HUES48 (cell line): ENCODE measurements at regions not wholly inside any gene's neighbourhood (a gene's known extent, or its start where the extent isn't known, plus 50 kb on each side); places are given as distances from the start of the nearest gene placed in this dataset.

Source experiments
- H3K27ac ChIP-seq: one replicate; pipeline ENCODE4 v1.7.0; 2013; ENCODE audit warnings: low read depth, low read length, inconsistent platforms
- H3K27me3 ChIP-seq: 2 replicates; pipeline ENCODE4 v1.6.1; 2013; ENCODE audit warnings: mild to moderate bottlenecking, low read length; ENCODE audit not compliant: control insufficient read depth, insufficient read depth
- H3K36me3 ChIP-seq: 2 replicates; pipeline ENCODE4 v1.6.1; 2013; ENCODE audit warnings: low read length; ENCODE audit not compliant: control insufficient read depth, insufficient read depth
- H3K4me1 ChIP-seq: 2 replicates; pipeline ENCODE4 v1.6.1; 2013; ENCODE audit warnings: mild to moderate bottlenecking, low read length; ENCODE audit not compliant: control insufficient read depth, insufficient read depth
- H3K4me3 ChIP-seq: 2 replicates; pipeline ENCODE4 v1.5.1; 2013; ENCODE audit warnings: mild to moderate bottlenecking, low read depth, low read length
- H3K9ac ChIP-seq: 2 replicates; pipeline ENCODE4 v1.6.1; 2013; ENCODE audit warnings: mild to moderate bottlenecking, low read depth, low read length, moderate library complexity
- H3K9me3 ChIP-seq: 2 replicates; pipeline ENCODE4 v1.6.1; 2013; ENCODE audit warnings: low read length; ENCODE audit not compliant: control insufficient read depth, insufficient read depth

- no peak overlapping the region for H3K4me3 ChIP-seq
- no peaks in the 10 kb centered on the region for H3K27me3 ChIP-seq
- no peak overlapping the region for H3K27ac ChIP-seq
- no peaks in the 10 kb centered on the region for H3K9me3 ChIP-seq
- H3K4me1 ChIP-seq = no peaks in the 10 kb centered on the region
- no peaks in the 10 kb centered on the region for H3K36me3 ChIP-seq
- H3K9ac ChIP-seq = no peak overlapping the region
These were observed 362.3 kb upstream of the RBFOX1 start for GRCh38 chr16:6970171-6970857.

GRCh38 chr16:6969594-6969993, 363.1 kb upstream of the RBFOX1 start:
- no peaks in the 10 kb centered on the region for H3K27me3 ChIP-seq
- no peaks in the 10 kb centered on the region for H3K4me1 ChIP-seq
- no peaks in the 10 kb centered on the region for H3K36me3 ChIP-seq
- no peak overlapping the region for H3K4me3 ChIP-seq
- H3K9me3 ChIP-seq = no peaks in the 10 kb centered on the region
- no peak overlapping the region for H3K27ac ChIP-seq
- no peak overlapping the region for H3K9ac ChIP-seq

- no peak overlapping the region for H3K4me3 ChIP-seq
- H3K9ac ChIP-seq = no peak overlapping the region
- no peaks in the 10 kb centered on the region for H3K36me3 ChIP-seq
- H3K27ac ChIP-seq = no peak overlapping the region
- H3K4me1 ChIP-seq = no peaks in the 10 kb centered on the region
- H3K27me3 ChIP-seq = no peaks in the 10 kb centered on the region
- H3K9me3 ChIP-seq = no peaks in the 10 kb centered on the region
These were observed 364.8 kb upstream of the RBFOX1 start for GRCh38 chr16:6967796-6968320.

DNA sequence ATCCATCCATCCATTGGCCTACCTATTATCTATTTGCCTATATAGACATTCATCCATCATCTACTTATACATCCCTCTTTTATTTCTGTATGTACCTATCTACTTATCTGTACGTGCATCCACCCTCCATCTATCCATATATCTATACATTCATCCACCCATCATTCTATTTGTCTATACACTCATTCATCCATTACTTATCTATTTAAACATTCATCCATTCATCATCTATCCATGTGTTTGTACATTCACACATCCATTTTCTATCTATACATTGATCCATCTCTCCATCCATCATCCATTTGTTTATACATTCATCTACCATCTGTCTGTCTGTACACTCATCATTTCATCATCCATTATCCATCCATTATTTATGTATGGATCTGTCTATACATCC, 365.7 kb upstream of the RBFOX1 start:
- Histone ChIP-seq H3K27ac (no peak overlapping the region), H3K4me3 (no peak overlapping the region), H3K9ac (no peak overlapping the region), H3K4me1 (no peaks in the 10 kb centered on the region), H3K9me3 (no peaks in the 10 kb centered on the region), H3K27me3 (no peaks in the 10 kb centered on the region), H3K36me3 (no peaks in the 10 kb centered on the region)

DNA sequence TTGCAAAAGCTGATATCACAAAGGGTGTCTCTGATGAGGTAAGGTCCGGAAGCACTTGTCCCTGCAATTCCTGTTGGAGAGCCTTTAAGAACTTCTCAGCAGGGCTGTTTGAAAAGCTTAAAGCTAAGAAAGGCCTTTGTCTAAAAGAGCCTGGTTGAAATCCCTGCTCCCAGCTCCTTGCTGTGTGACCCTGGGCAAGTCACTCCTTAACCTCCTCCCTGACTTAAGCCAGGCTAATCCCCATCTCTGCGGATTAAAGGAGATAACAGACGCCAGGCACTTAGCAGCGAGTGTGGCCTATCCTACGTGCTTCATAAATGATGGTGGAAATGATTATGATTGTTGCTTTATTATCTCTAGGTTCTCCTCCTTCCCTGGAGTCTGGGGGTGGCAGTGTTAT, 368.0 kb upstream of the RBFOX1 start:
- Histone ChIP-seq H3K4me1 (no peaks in the 10 kb centered on the region), H3K9me3 (no peaks in the 10 kb centered on the region), H3K27me3 (no peaks in the 10 kb centered on the region), H3K4me3 (no peak overlapping the region), H3K36me3 (no peaks in the 10 kb centered on the region), H3K9ac (no peak overlapping the region), H3K27ac (peak overlapping the region; percentile 26)

GRCh38 chr16:6961704-6962103, 370.9 kb upstream of the RBFOX1 start:
- H3K4me3 ChIP-seq = no peak overlapping the region
- no peak overlapping the region for H3K9ac ChIP-seq
- no peaks in the 10 kb centered on the region for H3K9me3 ChIP-seq
- no peaks in the 10 kb centered on the region for H3K36me3 ChIP-seq
- no peaks in the 10 kb centered on the region for H3K27me3 ChIP-seq
- H3K27ac ChIP-seq = no peak overlapping the region
- H3K4me1 ChIP-seq = no peaks in the 10 kb centered on the region

DNA sequence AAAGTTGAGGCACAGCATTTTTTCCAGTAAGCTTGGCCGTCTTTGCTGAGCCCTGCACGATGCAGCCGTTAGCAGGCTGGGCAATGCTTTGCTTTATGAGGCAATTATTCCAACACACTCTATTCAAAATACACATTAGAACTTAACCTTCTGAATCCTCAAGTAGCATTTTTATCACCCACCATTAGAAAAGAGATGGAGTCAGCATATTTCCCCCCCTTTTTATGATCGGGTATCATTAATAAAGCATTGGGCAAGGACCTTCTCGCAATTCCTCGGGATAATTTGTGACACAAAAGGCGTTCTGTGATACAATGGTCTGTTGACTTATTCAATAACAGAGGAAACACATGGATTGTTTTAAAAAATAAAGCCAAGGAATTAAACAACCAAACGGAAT, 374.5 kb upstream of the RBFOX1 start:
- no peak overlapping the region for H3K27ac ChIP-seq
- H3K27me3 ChIP-seq = no peaks in the 10 kb centered on the region
- no peaks in the 10 kb centered on the region for H3K36me3 ChIP-seq
- H3K9me3 ChIP-seq = no peaks in the 10 kb centered on the region
- H3K4me3 ChIP-seq = no peak overlapping the region
- no peaks in the 10 kb centered on the region for H3K4me1 ChIP-seq
- no peak overlapping the region for H3K9ac ChIP-seq

DNA sequence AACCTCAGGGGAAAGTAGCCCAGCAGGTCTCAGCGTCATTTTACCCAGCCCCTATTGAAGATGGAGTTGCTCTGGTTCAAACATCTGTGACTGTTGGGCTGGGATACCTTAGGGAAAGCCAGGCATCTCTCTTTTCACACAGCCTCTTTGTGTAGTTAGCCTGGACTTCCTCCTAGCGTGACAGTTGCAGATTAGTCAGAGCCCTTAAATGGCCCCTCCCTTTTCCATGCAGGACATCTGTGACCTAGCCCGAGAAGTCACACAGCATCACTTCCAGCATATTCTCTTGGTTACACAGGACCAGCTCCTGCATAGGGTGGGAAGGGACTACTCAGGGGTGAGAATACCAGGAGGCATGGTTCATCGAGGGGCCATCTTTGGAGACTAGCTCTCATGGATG, 375.0 kb upstream of the RBFOX1 start:
- Histone ChIP-seq H3K27me3 (no peaks in the 10 kb centered on the region), H3K9me3 (no peaks in the 10 kb centered on the region), H3K9ac (no peak overlapping the region), H3K36me3 (no peaks in the 10 kb centered on the region), H3K27ac (no peak overlapping the region), H3K4me1 (no peaks in the 10 kb centered on the region), H3K4me3 (no peak overlapping the region)

DNA sequence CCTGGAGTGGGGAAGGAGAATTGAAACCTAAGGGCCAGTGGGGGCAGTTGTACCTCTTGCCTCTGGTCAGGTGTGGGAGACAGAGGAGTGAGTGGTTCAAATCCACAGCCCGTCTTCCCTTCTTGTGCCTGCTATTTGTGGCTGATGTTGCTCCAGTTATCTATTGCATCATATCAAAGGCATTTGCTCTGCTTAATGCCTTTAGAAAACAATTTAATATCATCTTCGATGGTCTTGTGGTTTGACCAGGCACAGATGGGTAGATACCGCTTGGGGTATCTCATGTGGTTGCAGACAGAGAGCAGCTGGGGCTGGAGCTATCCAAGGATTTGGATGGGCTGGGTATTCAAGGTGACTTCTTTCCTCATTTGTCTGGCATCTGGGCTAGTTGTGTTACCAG, 376.1 kb upstream of the RBFOX1 start:
- H3K27me3 ChIP-seq = no peaks in the 10 kb centered on the region
- H3K4me3 ChIP-seq = no peak overlapping the region
- no peaks in the 10 kb centered on the region for H3K36me3 ChIP-seq
- no peaks in the 10 kb centered on the region for H3K9me3 ChIP-seq
- H3K4me1 ChIP-seq = no peaks in the 10 kb centered on the region
- no peak overlapping the region for H3K9ac ChIP-seq
- H3K27ac ChIP-seq = no peak overlapping the region

DNA sequence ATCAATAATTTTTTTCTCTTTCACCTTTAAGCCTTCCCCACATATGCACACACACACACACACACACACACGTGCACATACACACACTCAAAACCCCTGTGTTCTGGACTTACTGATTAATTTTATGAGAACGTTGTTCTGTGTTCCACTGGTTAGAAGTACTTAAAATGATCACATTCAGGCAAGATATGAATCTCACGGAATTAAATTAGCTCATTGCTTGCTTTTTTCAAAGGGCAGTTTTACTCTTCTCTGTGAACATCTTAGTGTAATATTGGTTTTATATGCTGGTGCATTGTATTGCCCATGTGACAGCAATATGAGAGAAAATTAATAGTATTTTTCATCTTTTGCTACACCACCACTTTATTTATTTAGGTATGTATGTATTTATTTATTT, 377.3 kb upstream of the RBFOX1 start:
- no peaks in the 10 kb centered on the region for H3K4me1 ChIP-seq
- no peaks in the 10 kb centered on the region for H3K36me3 ChIP-seq
- no peak overlapping the region for H3K4me3 ChIP-seq
- no peaks in the 10 kb centered on the region for H3K9me3 ChIP-seq
- no peaks in the 10 kb centered on the region for H3K27me3 ChIP-seq
- H3K9ac ChIP-seq = no peak overlapping the region
- H3K27ac ChIP-seq = no peak overlapping the region

DNA sequence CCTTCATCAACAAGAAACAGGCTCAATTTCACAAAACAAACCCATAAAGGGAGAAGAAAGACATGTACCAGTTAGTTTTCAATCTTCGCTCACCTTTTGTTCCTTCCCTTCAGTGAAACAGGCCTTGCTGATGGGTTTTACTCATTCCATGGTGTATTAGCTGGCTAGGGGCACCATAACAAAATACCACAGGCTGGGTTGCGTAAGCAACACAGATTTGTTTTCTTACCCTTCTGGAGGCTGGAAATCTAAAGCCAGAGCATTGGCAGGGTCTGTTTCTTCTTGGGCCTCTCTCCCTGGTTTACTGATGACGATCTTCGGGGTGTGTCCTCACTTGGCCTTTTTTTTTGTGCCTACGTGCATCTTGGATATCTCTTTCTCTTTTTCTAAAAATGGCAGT, 383.4 kb upstream of the RBFOX1 start:
- Histone ChIP-seq H3K27ac (no peak overlapping the region), H3K4me1 (no peaks in the 10 kb centered on the region)

More for the DNA sequence above, 383.4 kb upstream of the RBFOX1 start:
- H3K4me3 ChIP-seq = no peak overlapping the region
- no peaks in the 10 kb centered on the region for H3K9me3 ChIP-seq
- no peak overlapping the region for H3K9ac ChIP-seq
- H3K36me3 ChIP-seq = no peaks in the 10 kb centered on the region
- no peaks in the 10 kb centered on the region for H3K27me3 ChIP-seq
